ENCODE measurements at regions not wholly inside any gene's neighbourhood (a gene's known extent, or its start where the extent isn't known, plus 50 kb on each side); places are given as distances from the start of the nearest gene placed in this dataset.
"Not testable (repeated sequence)": the region's sequence is repeated elsewhere in the genome, so short reads cannot be mapped to it uniquely, and the experiment has no call there.

DNA sequence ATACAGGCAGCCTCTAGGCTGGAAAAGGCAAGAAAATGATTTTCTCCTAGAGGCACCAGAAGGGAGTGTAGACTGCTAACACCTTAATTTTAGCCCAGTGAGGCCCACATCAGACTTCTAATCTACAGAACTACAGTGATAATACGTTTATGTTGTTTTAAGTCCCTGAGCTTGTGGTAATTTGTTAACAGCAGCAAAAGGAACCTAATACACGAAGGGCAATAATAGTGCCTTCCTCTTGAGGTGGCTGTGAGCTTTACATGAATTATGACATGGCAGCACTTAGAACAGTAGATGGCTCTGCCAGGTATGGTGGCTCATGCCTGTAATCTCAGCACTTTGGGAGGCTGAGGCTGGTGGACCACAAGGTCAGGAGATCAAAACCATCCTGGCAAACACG lies 118.8 kb downstream of the ZNF664 start:
- TF ChIP-seq, protein P1, sequence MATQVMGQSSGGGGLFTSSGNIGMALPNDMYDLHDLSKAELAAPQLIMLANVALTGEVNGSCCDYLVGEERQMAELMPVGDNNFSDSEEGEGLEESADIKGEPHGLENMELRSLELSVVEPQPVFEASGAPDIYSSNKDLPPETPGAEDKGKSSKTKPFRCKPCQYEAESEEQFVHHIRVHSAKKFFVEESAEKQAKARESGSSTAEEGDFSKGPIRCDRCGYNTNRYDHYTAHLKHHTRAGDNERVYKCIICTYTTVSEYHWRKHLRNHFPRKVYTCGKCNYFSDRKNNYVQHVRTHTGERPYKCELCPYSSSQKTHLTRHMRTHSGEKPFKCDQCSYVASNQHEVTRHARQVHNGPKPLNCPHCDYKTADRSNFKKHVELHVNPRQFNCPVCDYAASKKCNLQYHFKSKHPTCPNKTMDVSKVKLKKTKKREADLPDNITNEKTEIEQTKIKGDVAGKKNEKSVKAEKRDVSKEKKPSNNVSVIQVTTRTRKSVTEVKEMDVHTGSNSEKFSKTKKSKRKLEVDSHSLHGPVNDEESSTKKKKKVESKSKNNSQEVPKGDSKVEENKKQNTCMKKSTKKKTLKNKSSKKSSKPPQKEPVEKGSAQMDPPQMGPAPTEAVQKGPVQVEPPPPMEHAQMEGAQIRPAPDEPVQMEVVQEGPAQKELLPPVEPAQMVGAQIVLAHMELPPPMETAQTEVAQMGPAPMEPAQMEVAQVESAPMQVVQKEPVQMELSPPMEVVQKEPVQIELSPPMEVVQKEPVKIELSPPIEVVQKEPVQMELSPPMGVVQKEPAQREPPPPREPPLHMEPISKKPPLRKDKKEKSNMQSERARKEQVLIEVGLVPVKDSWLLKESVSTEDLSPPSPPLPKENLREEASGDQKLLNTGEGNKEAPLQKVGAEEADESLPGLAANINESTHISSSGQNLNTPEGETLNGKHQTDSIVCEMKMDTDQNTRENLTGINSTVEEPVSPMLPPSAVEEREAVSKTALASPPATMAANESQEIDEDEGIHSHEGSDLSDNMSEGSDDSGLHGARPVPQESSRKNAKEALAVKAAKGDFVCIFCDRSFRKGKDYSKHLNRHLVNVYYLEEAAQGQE (IDR thresholded peaks at IDR 0.05; ENCODE audit: low read depth) = no peak
- no peak for TF ChIP-seq YY1 (IDR thresholded peaks at IDR 0.05; ENCODE audit: extremely low read depth, insufficient replicate concordance, low read depth, low read length)
- no peak for TF ChIP-seq JUND (IDR thresholded peaks at IDR 0.05)
- TF ChIP-seq ATF3 (IDR thresholded peaks at IDR 0.05) = no peak
- TF ChIP-seq, protein P2, sequence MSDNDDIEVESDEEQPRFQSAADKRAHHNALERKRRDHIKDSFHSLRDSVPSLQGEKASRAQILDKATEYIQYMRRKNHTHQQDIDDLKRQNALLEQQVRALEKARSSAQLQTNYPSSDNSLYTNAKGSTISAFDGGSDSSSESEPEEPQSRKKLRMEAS (IDR thresholded peaks at IDR 0.05) = no peak
- no peak for TF ChIP-seq CEBPB (IDR thresholded peaks at IDR 0.05; ENCODE audit: low read depth)
- no peak for TF ChIP-seq EGR1 (IDR thresholded peaks at IDR 0.05; ENCODE audit: low read depth)
- TF ChIP-seq POLR2AphosphoS5 (IDR thresholded peaks at IDR 0.05; ENCODE audit: low read depth, low read length) = no peak
- TF ChIP-seq SRF (IDR thresholded peaks at IDR 0.05; ENCODE audit: low read depth) = no peak
- TF ChIP-seq ZBTB33 (IDR thresholded peaks at IDR 0.05; ENCODE audit: extremely low read depth, insufficient replicate concordance, low read length) = no peak
- TF ChIP-seq TCF7L2 (IDR thresholded peaks at IDR 0.05; ENCODE audit: borderline replicate concordance, extremely low read depth, insufficient read depth, insufficient read length) = no peak
- TF ChIP-seq POLR2A (IDR thresholded peaks at IDR 0.05; ENCODE audit: borderline replicate concordance, extremely low read depth, insufficient read depth, insufficient read length) = no peak
- no peak for TF ChIP-seq CBX3 (IDR thresholded peaks at IDR 0.05; ENCODE audit: low read depth)
- no peak for TF ChIP-seq RAD21 (IDR thresholded peaks at IDR 0.05; ENCODE audit: low read depth)
- no peak for TF ChIP-seq FOSL1 (IDR thresholded peaks at IDR 0.05; ENCODE audit: low read depth)
- intact Hi-C loops (cut with micrococcal nuclease) = no loop called here
- no peaks in the 10 kb centered on the region for H3K79me2 ChIP-seq (ENCODE audit: insufficient read depth, low read length)
- H3K9me2 ChIP-seq (ENCODE audit: insufficient read depth) = no peaks in the 10 kb centered on the region
- H2AFZ ChIP-seq (ENCODE audit: low read depth, low read length, poor library complexity, severe bottlenecking) = no peak overlapping the region
- no peak overlapping the region for H3K4me2 ChIP-seq (ENCODE audit: low read length)
- no peak overlapping the region for H3K4me3 ChIP-seq (replicated peaks in 1 of 2; ENCODE audit: low read depth in 1 of 2, low read length in 2 of 2)
- no peaks in the 10 kb centered on the region for H3K4me1 ChIP-seq (ENCODE audit: control insufficient read depth in 1 of 2, insufficient read depth in 2 of 2, low read length in 2 of 2)
- H4K20me1 ChIP-seq (ENCODE audit: insufficient read depth) = no peaks in the 10 kb centered on the region
- H3K9me3 ChIP-seq (ENCODE audit: control insufficient read depth in 1 of 2, insufficient read depth in 1 of 2, low read depth in 1 of 2, low read length in 2 of 2) = peaks cover 0 to 4% of the 10 kb centered on the region in 2 experiments; a peak in 1 of 4 replicates
- H3K36me3 ChIP-seq (ENCODE audit: control insufficient read depth in 1 of 2, insufficient read depth in 2 of 2, low read length in 2 of 2) = no peaks in the 10 kb centered on the region
- DNase-seq (ENCODE audit: low read depth, low spot score) (no peak), ATAC-seq (no peak)
- H3K27ac ChIP-seq (ENCODE audit: low read depth, low read length) = no peak overlapping the region
- no peaks in the 10 kb centered on the region for H3K27me3 ChIP-seq (ENCODE audit: insufficient read depth, low read length)
- POLR2A ChIA-PET = no interaction called here
- RAD21 ChIA-PET (ENCODE audit: low non-redundant PET in 1 of 2, low total read pairs in 2 of 2, uncharacterized antibody in 2 of 2, unreplicated experiment in 2 of 2) = no interaction called here
- H3K9ac ChIP-seq (ENCODE audit: low read length) = no peak overlapping the region
- BruUV-seq (replicated peaks) = no TSS peak
- CTCF ChIA-PET = no interaction called here

GRCh38 chr12:124092532-124092931 lies 119.5 kb downstream of the ZNF664 start:
- H3K4me2 ChIP-seq (ENCODE audit: low read length); H3K9ac ChIP-seq (ENCODE audit: low read length); H3K27me3 ChIP-seq (ENCODE audit: insufficient read depth, low read length); H3K4me1 ChIP-seq (ENCODE audit: control insufficient read depth in 1 of 2, insufficient read depth in 2 of 2, low read length in 2 of 2); H3K79me2 ChIP-seq (ENCODE audit: insufficient read depth, low read length); H3K4me3 ChIP-seq (replicated peaks in 1 of 2; ENCODE audit: low read depth in 1 of 2, low read length in 2 of 2); H3K36me3 ChIP-seq (ENCODE audit: control insufficient read depth in 1 of 2, insufficient read depth in 2 of 2, low read length in 2 of 2); H3K27ac ChIP-seq (ENCODE audit: low read depth, low read length); H2AFZ ChIP-seq (ENCODE audit: low read depth, low read length, poor library complexity, severe bottlenecking); BruUV-seq (replicated peaks); intact Hi-C loops (cut with micrococcal nuclease); CTCF ChIA-PET; ATAC-seq; H3K9me2 ChIP-seq (ENCODE audit: insufficient read depth); POLR2A ChIA-PET; RAD21 ChIA-PET (ENCODE audit: low non-redundant PET in 1 of 2, low total read pairs in 2 of 2, uncharacterized antibody in 2 of 2, unreplicated experiment in 2 of 2); H4K20me1 ChIP-seq (ENCODE audit: insufficient read depth); H3K9me3 ChIP-seq (ENCODE audit: control insufficient read depth in 1 of 2, insufficient read depth in 1 of 2, low read depth in 1 of 2, low read length in 2 of 2); DNase-seq (ENCODE audit: low read depth, low spot score): not testable (repeated sequence)
